ENCODE measurements at regions not wholly inside any gene's neighbourhood (a gene's known extent, or its start where the extent isn't known, plus 50 kb on each side); places are given as distances from the start of the nearest gene placed in this dataset.
"Not testable (repeated sequence)": the region's sequence is repeated elsewhere in the genome, so short reads cannot be mapped to it uniquely, and the experiment has no call there.

- DNase-seq (ENCODE audit: extremely low read depth in 1 of 2, low read depth in 1 of 2): no peak
These were observed 111.7 kb downstream of the RTP5 start for GRCh38 chr2:241981076-241981700.

DNA sequence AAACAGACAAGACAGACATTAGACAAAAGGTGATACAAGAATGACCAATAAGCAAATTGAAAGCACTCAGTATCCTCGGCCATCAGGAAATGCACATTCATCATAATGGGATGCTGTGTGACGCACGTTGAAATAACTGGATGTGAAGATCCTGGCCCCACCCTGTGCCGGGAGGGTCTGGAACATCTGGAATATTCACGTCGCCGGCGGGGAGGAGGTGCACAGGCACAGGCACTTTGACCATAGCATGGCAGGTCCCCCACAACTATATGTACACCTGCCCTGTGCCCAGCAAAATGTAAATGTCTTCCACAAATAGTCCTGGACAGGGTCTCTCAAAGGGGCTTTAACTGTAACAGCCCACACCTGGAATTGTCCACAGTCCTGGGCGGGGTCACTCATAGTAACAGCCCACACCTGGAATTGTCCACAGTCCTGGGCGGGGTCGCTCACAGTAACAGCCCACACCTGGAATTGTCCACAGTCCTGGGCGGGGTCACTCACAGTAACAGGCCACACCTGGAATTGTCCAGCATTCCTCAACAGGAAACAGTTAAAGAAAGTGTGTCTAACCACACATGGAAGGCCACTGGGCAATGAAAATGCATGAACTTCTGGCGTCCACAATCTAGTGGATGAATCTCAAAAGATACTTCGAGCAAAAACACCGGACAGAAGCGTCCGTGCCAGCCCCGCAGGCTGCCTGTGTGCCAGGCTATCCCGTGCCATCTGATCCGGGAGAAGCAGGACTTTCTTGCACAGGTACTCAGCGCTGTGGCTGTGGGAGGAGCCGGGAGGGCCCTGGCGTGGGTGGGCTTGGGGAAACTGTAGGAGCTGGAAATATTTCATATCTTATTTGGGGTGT lies 113.4 kb downstream of the RTP5 start:
- no peak for DNase-seq (ENCODE audit: extremely low read depth in 1 of 2, low read depth in 1 of 2)

DNA sequence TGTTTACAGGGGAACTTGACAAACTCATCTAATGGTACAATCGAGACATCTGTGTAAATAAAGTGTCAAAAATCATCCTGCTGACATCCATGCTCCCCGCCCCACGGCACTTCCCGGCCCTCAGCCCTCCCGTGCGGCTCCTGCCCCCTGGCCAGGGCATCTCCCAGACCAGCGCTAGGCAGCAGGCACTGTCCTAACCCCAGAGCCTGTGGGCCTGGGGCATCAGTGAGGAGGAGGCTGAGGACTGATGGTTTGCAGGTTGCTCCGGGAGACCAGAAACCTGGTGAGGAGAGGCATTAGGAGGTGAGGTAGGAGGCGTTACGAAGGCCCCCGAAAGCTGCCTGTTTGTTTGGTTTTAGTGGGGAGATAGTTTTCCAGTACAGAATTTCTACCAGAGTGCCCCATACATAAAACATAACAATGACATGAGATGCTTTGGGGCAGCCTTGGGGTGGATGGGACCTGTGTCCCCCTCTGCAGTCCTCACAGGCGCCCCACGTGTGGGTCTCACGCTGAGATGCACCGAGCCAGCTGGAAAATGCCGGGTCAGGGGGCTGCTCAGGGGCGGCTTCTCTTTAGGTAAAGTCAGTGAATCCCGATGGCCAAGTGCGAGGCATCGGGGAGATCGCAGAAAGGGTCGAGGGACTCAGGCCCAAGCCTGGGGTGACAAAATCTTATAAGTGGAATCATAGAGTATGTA lies 114.2 kb downstream of the RTP5 start:
- no peak for DNase-seq (ENCODE audit: extremely low read depth in 1 of 2, low read depth in 1 of 2)

DNA sequence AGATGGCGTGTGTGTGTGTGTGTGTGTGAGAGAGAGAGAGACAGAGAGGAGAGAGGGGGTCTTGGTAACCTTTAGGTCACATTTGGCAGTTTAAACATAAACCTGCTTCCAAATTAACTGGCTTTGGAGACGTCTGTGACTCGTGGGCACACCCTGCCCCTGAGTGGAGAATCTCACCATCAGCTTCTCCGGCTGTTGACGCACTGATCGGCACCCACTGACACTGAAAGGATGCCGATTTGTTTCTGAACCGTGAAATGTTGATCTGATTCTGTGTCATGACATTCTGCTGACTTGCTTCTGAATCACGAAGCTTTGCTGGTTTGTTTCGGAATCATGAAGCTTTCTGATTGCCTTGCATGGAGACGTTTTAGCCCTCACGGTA lies 114.7 kb downstream of the RTP5 start:
- no peak for DNase-seq (ENCODE audit: extremely low read depth in 1 of 2, low read depth in 1 of 2)

DNA sequence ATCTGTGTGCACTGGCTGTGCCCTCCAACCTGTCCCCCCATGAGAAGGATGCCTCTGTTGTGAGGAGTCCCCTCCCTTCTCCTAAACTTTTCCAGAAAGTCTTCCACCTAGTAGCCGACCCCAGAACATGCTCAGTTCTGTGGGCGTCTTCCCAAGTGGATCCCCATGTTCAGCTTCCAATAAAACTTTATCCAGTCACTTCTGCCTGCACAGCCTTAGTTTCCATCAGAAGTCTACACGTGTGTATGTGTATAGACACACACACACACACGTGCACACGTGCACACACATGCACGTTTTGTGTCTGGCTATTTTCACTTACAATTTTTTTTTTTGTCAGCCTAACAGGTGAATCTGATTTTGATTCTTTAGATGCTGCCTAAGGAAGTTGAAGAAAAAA lies 115.1 kb downstream of the RTP5 start:
- no peak for DNase-seq (ENCODE audit: extremely low read depth in 1 of 2, low read depth in 1 of 2)

GRCh38 chr2:241985161-241985985 lies 115.8 kb downstream of the RTP5 start:
- not testable (repeated sequence) for DNase-seq (ENCODE audit: extremely low read depth in 1 of 2, low read depth in 1 of 2)

- no peak for DNase-seq (ENCODE audit: extremely low read depth in 1 of 2, low read depth in 1 of 2)
These were observed 116.4 kb downstream of the RTP5 start for GRCh38 chr2:241985986-241986329.

DNA sequence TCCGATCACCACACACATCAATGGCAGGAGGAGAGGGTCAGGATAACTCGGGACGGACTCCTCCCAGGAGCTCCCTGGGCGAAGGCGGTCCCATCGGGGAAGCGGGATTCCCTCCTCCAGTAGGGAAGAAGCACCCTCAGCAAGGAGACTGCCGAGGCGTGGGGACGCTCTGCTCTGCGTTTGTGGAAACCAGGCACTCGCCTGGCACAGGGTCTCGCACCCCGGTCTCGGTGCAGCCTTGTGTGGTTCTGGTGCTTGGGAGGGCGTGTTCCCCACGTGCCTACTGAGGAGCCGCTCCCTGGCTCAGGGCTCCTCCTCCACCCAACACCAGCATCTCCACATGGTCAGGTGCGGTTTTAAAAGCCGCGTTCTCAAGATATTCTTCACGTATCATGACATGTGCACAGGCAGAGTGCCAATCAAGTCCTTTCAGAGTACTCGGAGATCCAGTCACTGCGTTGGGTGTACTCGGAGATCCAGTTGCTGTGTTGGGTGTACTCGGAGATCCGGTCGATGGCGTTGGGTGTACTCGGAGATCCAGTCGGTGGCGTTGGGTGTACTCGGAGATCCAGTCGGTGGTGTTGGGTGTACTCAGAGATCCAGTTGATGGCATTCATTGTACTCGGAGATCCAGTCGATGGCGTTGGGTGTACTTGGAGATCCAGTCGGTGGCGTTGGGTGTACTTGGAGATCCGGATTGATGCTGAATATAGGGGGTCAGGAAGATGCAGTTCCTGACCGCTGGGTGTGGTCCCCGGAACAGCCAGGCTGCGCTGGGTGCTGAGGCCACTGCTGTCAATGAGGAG lies 117.5 kb downstream of the RTP5 start:
- no peak for DNase-seq (ENCODE audit: extremely low read depth in 1 of 2, low read depth in 1 of 2)

DNA sequence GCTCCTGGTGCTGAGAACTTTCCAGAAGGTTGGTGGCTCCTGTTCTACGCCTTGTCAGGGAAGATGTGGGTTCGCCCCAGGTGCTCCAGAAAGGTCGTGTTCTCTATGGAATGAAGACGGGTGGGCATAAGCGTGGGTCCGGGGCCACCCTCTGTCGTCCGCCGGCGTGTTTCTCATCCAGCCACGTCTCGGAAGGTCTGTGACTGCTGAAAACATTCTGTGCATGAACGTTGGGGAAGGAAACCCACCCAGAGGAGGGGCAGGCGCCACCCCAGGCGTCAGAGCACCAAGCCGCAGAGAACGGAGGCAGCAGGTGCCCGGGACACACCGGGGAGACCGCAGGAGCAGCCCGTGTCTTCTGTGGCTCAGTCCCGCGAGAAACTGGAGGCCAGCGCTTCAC lies 118.2 kb downstream of the RTP5 start:
- DNase-seq (ENCODE audit: extremely low read depth in 1 of 2, low read depth in 1 of 2): no peak

DNA sequence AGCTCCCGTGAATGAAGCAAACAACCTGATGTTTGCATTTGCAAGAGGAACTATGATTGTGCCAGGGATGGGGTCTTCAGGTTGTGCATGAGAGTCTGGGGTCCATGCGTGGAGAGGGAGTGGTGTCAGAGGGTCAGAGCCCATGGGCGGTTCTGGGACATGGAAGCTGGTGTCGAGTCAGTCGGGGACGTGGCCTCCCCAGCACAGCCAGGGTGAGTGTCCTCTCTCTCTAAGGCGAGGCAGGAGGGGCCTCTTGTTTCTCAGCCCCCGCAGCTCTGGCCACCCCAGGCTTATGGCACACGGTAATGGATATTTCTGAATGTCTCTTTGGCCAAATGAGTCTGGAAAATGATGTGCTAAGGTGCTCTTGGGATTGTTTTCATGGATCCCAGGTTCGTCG lies 118.6 kb downstream of the RTP5 start:
- DNase-seq (ENCODE audit: extremely low read depth in 1 of 2, low read depth in 1 of 2): no peak

- no peak for DNase-seq (ENCODE audit: extremely low read depth in 1 of 2, low read depth in 1 of 2)
These were observed 119.5 kb downstream of the RTP5 start for GRCh38 chr2:241989074-241989473.

DNA sequence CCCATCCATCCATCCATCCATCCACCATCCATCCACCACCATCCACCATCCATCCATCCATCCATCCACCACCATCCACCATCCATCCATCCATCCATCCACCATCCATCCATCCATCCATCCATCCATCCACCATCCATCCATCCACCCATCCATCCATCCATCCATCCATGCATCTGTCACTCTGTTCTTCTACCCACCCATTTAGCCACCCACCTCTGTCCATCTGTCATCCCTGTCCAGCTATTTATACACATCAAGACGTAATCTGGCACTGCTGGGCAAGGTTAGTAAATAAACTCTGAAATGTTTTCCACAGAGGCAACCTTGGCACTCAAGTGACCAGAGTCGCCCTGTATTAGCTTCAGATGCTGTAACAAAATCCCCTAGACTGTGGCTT lies 120.9 kb downstream of the RTP5 start:
- DNase-seq (ENCODE audit: extremely low read depth in 1 of 2, low read depth in 1 of 2): no peak

DNA sequence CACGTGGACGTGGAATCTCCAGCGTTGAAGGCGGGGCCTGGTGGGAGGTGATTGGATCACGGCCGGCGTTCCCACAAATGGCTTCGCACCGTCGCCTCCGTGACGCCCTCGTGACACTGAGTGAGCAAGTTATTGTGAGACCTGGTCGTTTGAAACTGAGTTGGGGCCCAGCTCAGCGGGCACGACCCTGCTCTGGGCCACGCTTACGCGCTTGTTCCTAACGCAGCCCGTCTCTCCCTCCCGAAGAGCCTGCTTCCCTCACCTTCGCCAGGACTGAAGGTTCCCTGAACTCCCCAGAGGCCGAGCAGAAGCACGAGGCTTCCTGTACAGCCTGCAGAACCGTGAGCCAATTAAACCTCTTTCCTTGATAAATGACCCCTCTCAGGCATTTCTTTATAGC lies 121.8 kb downstream of the RTP5 start:
- no peak for DNase-seq (ENCODE audit: extremely low read depth in 1 of 2, low read depth in 1 of 2)

DNA sequence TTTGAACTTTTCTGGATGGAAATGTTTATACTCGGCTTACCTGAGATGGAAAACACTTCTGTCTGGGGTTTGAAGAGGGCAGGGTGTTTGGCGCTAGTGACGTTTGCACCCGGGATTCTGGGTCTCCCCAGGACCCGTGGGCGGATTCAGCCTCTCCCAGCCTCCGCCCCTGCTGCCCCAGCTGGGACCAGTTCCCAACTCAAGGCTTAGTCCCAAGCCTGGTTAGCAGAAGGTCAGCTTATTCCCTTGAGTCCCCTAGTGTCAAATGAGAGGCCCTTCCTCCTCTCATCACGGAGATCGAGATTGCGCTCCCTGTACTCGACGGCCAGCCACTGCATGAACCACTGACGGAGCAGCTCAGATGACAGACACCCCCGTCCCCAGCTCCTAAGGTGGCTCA lies 123.2 kb downstream of the RTP5 start:
- DNase-seq (ENCODE audit: extremely low read depth in 1 of 2, low read depth in 1 of 2): no peak

DNA sequence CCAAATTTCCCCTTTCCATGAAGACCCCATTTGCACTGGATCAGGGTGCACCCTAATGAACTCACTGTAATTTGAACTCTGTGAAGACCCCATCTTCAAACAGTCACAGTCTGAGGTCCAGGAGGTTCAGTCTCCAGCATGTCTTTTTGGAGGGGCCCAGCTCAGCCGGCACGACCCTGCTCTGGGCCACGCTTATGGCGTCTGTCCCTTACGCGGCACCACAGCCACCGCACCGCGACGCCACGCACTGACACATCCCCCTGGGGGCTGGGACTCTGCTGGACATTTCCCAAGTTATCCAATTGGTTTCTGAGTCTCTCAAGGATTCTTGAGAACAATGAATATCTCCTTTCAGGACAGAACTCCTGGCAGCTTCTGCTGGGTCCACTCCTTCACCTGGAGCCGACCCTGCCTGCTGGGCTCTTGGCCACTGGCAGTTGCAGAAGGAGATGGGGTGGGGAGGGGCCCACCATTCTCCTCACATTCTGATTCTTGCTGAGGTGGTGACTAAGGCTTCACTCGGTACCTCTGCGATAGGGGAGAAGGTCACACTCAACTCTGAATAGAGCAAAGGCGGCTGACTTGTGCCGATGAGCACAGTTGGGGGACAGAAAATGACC lies 124.0 kb downstream of the RTP5 start:
- no peak for DNase-seq (ENCODE audit: extremely low read depth in 1 of 2, low read depth in 1 of 2)

DNA sequence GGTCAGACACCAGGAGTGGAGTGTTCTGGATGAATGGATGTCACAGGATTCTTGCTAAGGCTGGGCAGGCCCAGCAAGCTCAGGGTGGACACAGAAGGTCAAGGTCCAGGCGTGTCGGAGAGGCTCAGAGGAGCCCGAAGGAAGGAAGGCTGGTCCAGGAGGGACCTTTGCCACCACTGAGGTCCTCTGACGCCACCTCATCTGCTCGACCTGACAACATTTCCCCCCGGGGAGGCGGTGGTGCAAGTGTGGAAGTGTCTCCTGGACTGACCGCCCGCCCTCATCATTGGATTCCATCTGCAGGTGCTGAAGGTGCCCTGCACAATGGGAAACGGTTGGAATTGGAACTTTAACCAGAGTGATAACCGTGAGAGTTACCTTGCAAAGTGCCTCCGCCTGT lies 124.6 kb downstream of the RTP5 start:
- DNase-seq (ENCODE audit: extremely low read depth in 1 of 2, low read depth in 1 of 2): no peak

DNA sequence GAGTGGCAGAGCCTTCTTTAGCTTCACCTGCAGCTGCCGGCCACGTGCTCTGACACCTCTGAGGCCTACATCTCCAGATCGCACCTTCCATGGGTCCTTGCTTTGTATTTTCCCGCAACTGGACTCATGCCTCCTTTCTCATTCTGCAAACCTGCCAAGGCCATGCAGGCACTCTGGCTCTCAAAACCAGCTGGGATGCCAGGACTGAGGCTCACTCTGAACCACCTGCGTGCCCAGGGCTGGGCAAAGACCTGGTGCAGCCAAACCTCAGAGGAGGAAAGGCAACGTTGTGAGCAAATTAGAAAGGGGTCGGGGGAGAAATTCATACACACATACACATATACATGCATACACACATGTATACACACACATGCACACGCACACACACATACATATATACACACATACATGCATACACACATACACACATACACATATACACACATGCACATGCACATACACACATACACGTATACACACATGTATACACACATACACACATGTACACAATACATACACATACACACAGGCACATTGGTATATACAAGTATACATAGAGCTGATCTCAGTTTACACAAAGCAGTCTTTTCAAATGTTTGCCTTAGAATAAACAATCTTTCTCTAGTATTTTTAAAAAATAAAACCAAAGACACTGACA lies 125.2 kb downstream of the RTP5 start:
- DNase-seq (ENCODE audit: extremely low read depth in 1 of 2, low read depth in 1 of 2): no peak

DNA sequence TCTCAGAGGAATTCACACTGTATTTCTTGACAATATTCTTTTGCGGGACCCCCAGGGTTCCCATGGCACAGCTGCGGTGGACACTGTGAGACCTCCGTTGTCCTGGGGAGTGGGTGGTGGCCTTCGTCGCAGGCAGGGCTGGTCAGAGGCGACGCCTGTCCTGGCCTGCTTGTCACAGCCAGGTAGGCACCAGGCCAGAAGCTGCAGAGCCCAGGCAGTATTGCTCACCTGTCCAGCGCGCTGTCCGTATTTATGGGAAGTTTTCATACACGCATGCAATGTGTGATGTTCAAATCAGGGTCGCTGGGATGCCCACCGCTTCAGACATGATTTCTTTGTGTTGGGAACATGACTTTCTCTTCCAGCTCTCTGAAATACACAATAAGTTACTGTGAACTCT lies 126.6 kb downstream of the RTP5 start:
- DNase-seq (ENCODE audit: extremely low read depth in 1 of 2, low read depth in 1 of 2): no peak

GRCh38 chr2:241997017-241997416 lies 127.5 kb downstream of the RTP5 start:
- no peak for DNase-seq (ENCODE audit: extremely low read depth in 1 of 2, low read depth in 1 of 2)
